Caco-2 (cell line): ENCODE measurements at regions not wholly inside any gene's neighbourhood (a gene's known extent, or its start where the extent isn't known, plus 50 kb on each side); places are given as distances from the start of the nearest gene placed in this dataset.

Experiments
- BruUV-seq: library from RNA; stranded (reverse); fragments of 400-500 nt; replicated peaks from 2 replicates; lab custom pipeline; 2021; lab: Mats Ljungman, UMichigan
- CTCF ChIA-PET: fragments of 300-600 bp; sonication (Branson Sonifier 250); formaldehyde crosslinking; loops from one replicate; lab custom pipeline; 2022; ENCODE audit warnings: antibody characterized with exemption; lab: Charles Lee
- POLR2A ChIA-PET: fragments of 300-600 bp; sonication (Branson Sonifier 250); formaldehyde crosslinking; loops from one replicate; lab custom pipeline; 2022; ENCODE audit warnings: antibody characterized with exemption; lab: Charles Lee
- DNase-seq, 2 experiments: peaks; one replicate each; pipeline versions ENCODE4 v3.0.0 to v3.0.0-alpha.2; 2020 to 2022
- H3K27me3 ChIP-seq: replicated peaks from 2 replicates; pipeline ENCODE4 v1.6.0; 2011; ENCODE audit warnings: low read length; ENCODE audit not compliant: control insufficient read depth, insufficient read depth
- H3K36me3 ChIP-seq: 2 replicates; pipeline ENCODE4 v1.5.1; 2011; ENCODE audit warnings: low read length; ENCODE audit not compliant: control insufficient read depth, insufficient read depth
- H3K4me1 ChIP-seq: fragments of 250-450 bp; sonication (Bioruptor Pico); 2 replicates; pipeline ENCODE4 v1.5.1; 2020; ENCODE audit warnings: mild to moderate bottlenecking
- H3K4me3 ChIP-seq: 2 replicates; pipeline ENCODE4 v1.5.1; 2011; ENCODE audit warnings: low read depth, mild to moderate bottlenecking, control low read depth, low read length
- H3K9me3 ChIP-seq: fragments of 250-450 bp; sonication (Bioruptor Pico); 2 replicates; pipeline ENCODE4 v1.5.1; 2020; ENCODE audit warnings: mild to moderate bottlenecking, moderate library complexity
- H3K27ac Mint-ChIP-seq: one replicate; pipeline ENCODE4 v1.8.0; 2022; ENCODE audit warnings: mixed read lengths; ENCODE audit not compliant: unreplicated experiment
- H3K27me3 Mint-ChIP-seq: one replicate; pipeline ENCODE4 v1.8.0; 2022; ENCODE audit warnings: mixed read lengths; ENCODE audit not compliant: insufficient read depth, unreplicated experiment
- H3K36me3 Mint-ChIP-seq: one replicate; pipeline ENCODE4 v1.8.0; 2022; ENCODE audit warnings: mild to moderate bottlenecking, mixed read lengths; ENCODE audit not compliant: insufficient read depth, unreplicated experiment
- H3K4me1 Mint-ChIP-seq: one replicate; pipeline ENCODE4 v1.8.0; 2022; ENCODE audit warnings: low read depth, mixed read lengths; ENCODE audit not compliant: unreplicated experiment
- H3K4me3 Mint-ChIP-seq: one replicate; pipeline ENCODE4 v1.8.0; 2022; ENCODE audit warnings: mild to moderate bottlenecking, moderate library complexity, mixed read lengths; ENCODE audit not compliant: unreplicated experiment
- H3K9me3 Mint-ChIP-seq: one replicate; pipeline ENCODE4 v1.8.0; 2022; ENCODE audit warnings: mixed read lengths; ENCODE audit not compliant: unreplicated experiment
- CTCF ChIP-seq, 2 experiments: fragments of 200-600 bp in 1 of 2; IDR thresholded peaks; 1 replicate in 1 of 2; 2 replicates in 1 of 2; pipeline versions ENCODE4 v1.5.1 to v1.8.0; 2011 to 2022; ENCODE audit warnings: antibody characterized with exemption in 1 of 2, control low read depth in 1 of 2, inconsistent platforms in 1 of 2, low read depth in 1 of 2, low read length in 1 of 2, mild to moderate bottlenecking in 1 of 2, moderate library complexity in 1 of 2; ENCODE audit not compliant: insufficient read depth in 1 of 2, severe bottlenecking in 1 of 2, unreplicated experiment in 1 of 2
- intact Hi-C: fragments of 100-400 bp; cut with micrococcal nuclease; formaldehyde crosslinking; loops from one replicate; pipeline ENCODE4 v1.10.0; 2022; ENCODE audit not compliant: unreplicated experiment

DNA sequence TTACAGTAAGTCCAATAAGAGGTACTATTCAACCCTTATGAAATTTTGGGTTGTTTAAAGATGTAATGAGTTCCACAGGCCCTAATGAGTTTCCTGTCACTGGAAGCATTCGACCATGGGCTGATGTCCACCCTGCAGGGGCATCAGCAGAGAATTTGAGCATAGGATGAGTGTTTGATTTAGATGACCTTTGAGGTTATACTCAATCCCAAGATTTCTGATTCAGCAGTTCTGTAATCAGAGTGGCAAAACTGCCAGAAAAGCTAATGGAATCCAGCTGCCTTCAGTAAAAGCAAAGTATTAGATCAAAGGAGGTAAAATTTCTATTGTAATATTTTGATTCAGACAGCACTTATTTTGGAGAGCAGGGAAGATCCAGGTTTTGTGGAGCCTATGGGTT is 68.3 kb downstream of the COX7C start:
- Histone ChIP-seq H3K27me3 (no peaks in the 10 kb centered on the region), H3K9me3 (no peaks in the 10 kb centered on the region), H3K4me1 (no peaks in the 10 kb centered on the region), H3K36me3 (no peaks in the 10 kb centered on the region), H3K4me3 (no peak overlapping the region)
- no peak overlapping the region for H3K4me3 Mint-ChIP-seq
- H3K9me3 Mint-ChIP-seq = no peaks in the 10 kb centered on the region
- POLR2A ChIA-PET = no interaction called here
- DNase-seq = no peak
- H3K4me1 Mint-ChIP-seq = no peaks in the 10 kb centered on the region
- H3K27ac Mint-ChIP-seq = no peak overlapping the region
- H3K27me3 Mint-ChIP-seq = peaks cover 10% of the 10 kb centered on the region
- BruUV-seq = no TSS peak
- intact Hi-C loops = no loop called here
- no peaks in the 10 kb centered on the region for H3K36me3 Mint-ChIP-seq
- CTCF ChIA-PET = no interaction called here
- no peak for TF ChIP-seq CTCF (IDR thresholded peaks at IDR 0.05; ENCODE audit: insufficient read depth in 1 of 2, low read depth in 1 of 2, low read length in 1 of 2, severe bottlenecking in 1 of 2, unreplicated experiment in 1 of 2)

DNA sequence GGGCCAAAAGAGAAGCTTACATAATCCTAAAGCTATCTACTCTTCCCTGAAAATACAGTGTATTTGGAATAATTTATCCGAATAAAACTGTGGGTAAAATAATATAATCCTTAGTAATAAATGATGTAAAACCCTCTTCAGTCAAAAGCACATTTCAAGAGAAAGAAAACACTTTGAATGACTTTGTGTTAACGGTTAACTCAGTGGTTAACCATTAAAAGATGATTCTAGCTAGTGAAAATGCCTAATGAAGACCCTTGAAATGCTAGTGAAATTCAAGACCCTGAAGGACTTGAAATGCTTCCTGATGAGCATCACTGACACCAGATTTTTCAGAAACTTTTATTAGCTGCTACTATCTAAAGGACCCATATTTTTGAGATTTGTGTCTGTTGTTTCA is 70.7 kb downstream of the COX7C start:
- POLR2A ChIA-PET = no interaction called here
- H3K4me3 Mint-ChIP-seq = no peak overlapping the region

DNA sequence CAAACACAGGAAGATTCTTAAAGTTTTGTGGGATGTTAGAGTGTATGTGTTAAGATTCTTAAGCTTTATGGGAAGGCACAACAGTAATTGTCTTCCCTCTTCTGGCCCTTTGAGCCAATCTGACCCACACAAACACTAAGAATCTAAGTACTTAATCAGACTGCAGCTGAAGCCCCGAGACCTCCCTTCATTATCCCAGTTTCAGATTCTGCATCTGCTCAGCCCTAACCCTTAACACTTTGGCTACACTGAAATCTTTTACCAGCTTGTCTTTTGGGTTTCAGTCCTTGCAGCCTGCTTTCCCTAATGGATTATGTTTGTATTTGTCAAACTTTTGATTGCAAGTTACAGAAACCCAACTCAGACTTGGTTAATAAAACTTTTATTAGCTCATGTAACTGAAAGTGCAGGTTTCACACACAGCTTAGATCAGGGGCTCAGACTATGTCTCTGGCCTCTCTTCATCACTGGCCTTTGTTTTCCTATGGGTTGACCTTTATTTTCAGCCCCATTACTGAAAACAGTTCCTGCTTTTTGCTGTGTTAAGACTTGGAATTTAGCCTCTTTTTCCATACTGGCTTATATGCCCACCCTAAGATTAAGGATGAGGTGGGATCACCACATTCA is 71.5 kb downstream of the COX7C start:
- H3K27me3 Mint-ChIP-seq = peaks cover 2% of the 10 kb centered on the region
- CTCF ChIA-PET = no interaction called here
- Histone ChIP-seq H3K27me3 (no peaks in the 10 kb centered on the region), H3K4me1 (no peaks in the 10 kb centered on the region), H3K4me3 (no peak overlapping the region), H3K36me3 (no peaks in the 10 kb centered on the region), H3K9me3 (no peaks in the 10 kb centered on the region)
- H3K4me3 Mint-ChIP-seq = no peak overlapping the region
- BruUV-seq = no TSS peak
- POLR2A ChIA-PET = no interaction called here
- no peaks in the 10 kb centered on the region for H3K9me3 Mint-ChIP-seq
- intact Hi-C loops = no loop called here
- TF ChIP-seq CTCF (IDR thresholded peaks at IDR 0.05; ENCODE audit: insufficient read depth in 1 of 2, low read depth in 1 of 2, low read length in 1 of 2, severe bottlenecking in 1 of 2, unreplicated experiment in 1 of 2) = no peak
- no peaks in the 10 kb centered on the region for H3K36me3 Mint-ChIP-seq
- H3K27ac Mint-ChIP-seq = no peak overlapping the region
- H3K4me1 Mint-ChIP-seq = no peaks in the 10 kb centered on the region
- no peak for DNase-seq

More for the DNA sequence above, 70.7 kb downstream of the COX7C start:
- Mint-ChIP-seq H3K36me3 (no peaks in the 10 kb centered on the region), H3K27ac (no peak overlapping the region), H3K27me3 (peaks cover 2% of the 10 kb centered on the region), H3K4me1 (no peaks in the 10 kb centered on the region), H3K9me3 (no peaks in the 10 kb centered on the region)
- DNase-seq = no peak
- Histone ChIP-seq H3K4me1 (no peaks in the 10 kb centered on the region), H3K9me3 (no peaks in the 10 kb centered on the region), H3K27me3 (no peaks in the 10 kb centered on the region), H3K4me3 (no peak overlapping the region), H3K36me3 (no peaks in the 10 kb centered on the region)
- CTCF ChIA-PET = no interaction called here
- BruUV-seq = no TSS peak
- TF ChIP-seq CTCF (IDR thresholded peaks at IDR 0.05; ENCODE audit: insufficient read depth in 1 of 2, low read depth in 1 of 2, low read length in 1 of 2, severe bottlenecking in 1 of 2, unreplicated experiment in 1 of 2) = no peak
- intact Hi-C loops = no loop called here
